Epithelial cell of prostate (primary cell): ENCODE measurements at regions not wholly inside any gene's neighbourhood (a gene's known extent, or its start where the extent isn't known, plus 50 kb on each side); places are given as distances from the start of the nearest gene placed in this dataset.

Experiments
- DNase-seq: peaks from one replicate; pipeline ENCODE4 v3.0.0-alpha.2; 2011; ENCODE audit warnings: low read depth, low spot score
- H3K27ac ChIP-seq: fragments of 450-650 bp; 2 replicates; pipeline ENCODE4 v1.5.1; 2017; ENCODE audit warnings: mild to moderate bottlenecking

GRCh38 chr13:59521549-59521948 is 642.2 kb downstream of the DIAPH3 start:
- DNase-seq: no peak

GRCh38 chr13:59522652-59523051 is 641.1 kb downstream of the DIAPH3 start:
- DNase-seq: no peak
- no peak overlapping the region for H3K27ac ChIP-seq

More at GRCh38 chr13:59521549-59521948, 642.2 kb downstream of the DIAPH3 start:
- no peak overlapping the region for H3K27ac ChIP-seq

- DNase-seq: no peak
- no peak overlapping the region for H3K27ac ChIP-seq
Observed at GRCh38 chr13:59527500-59527899, 636.2 kb downstream of the DIAPH3 start.

- peak; percentile 6 for DNase-seq
- H3K27ac ChIP-seq: no peak overlapping the region
Observed at GRCh38 chr13:59531571-59532091, 632.1 kb downstream of the DIAPH3 start.

GRCh38 chr13:59532405-59532804 is 631.3 kb downstream of the DIAPH3 start:
- no peak overlapping the region for H3K27ac ChIP-seq
- no peak for DNase-seq

GRCh38 chr13:59533561-59534555 is 629.9 kb downstream of the DIAPH3 start:
- peak; percentile 14 for DNase-seq
- H3K27ac ChIP-seq: no peak overlapping the region

- H3K27ac ChIP-seq: no peak overlapping the region
- no peak for DNase-seq
Observed at GRCh38 chr13:59534806-59535205, 628.9 kb downstream of the DIAPH3 start.

- DNase-seq: no peak
- H3K27ac ChIP-seq: no peak overlapping the region
Observed at GRCh38 chr13:59537500-59537899, 626.2 kb downstream of the DIAPH3 start.

GRCh38 chr13:59538512-59538911 is 625.2 kb downstream of the DIAPH3 start:
- H3K27ac ChIP-seq: no peak overlapping the region
- DNase-seq: no peak

- no peak for DNase-seq
- H3K27ac ChIP-seq: no peak overlapping the region
Observed at GRCh38 chr13:59542303-59542702, 621.4 kb downstream of the DIAPH3 start.

- DNase-seq: no peak
- H3K27ac ChIP-seq: no peak overlapping the region
Observed at GRCh38 chr13:59543418-59543817, 620.3 kb downstream of the DIAPH3 start.

- no peak for DNase-seq
- no peak overlapping the region for H3K27ac ChIP-seq
Observed at GRCh38 chr13:59545007-59545406, 618.7 kb downstream of the DIAPH3 start.

- H3K27ac ChIP-seq: no peak overlapping the region
Observed at GRCh38 chr13:59546178-59546577, 617.5 kb downstream of the DIAPH3 start.

GRCh38 chr13:59547950-59548349 is 615.8 kb downstream of the DIAPH3 start:
- no peak for DNase-seq

More at GRCh38 chr13:59546178-59546577, 617.5 kb downstream of the DIAPH3 start:
- no peak for DNase-seq

GRCh38 chr13:59562924-59563323 is 600.8 kb downstream of the DIAPH3 start:
- no peak for DNase-seq
- no peak overlapping the region for H3K27ac ChIP-seq

More at GRCh38 chr13:59547950-59548349, 615.8 kb downstream of the DIAPH3 start:
- H3K27ac ChIP-seq: no peak overlapping the region

- no peak for DNase-seq
- H3K27ac ChIP-seq: no peak overlapping the region
Observed at GRCh38 chr13:59566561-59566960, 597.2 kb downstream of the DIAPH3 start.

GRCh38 chr13:59568306-59568705 is 595.4 kb downstream of the DIAPH3 start:
- H3K27ac ChIP-seq: no peak overlapping the region
- no peak for DNase-seq

GRCh38 chr13:59570204-59570603 is 593.5 kb downstream of the DIAPH3 start:
- no peak overlapping the region for H3K27ac ChIP-seq
- DNase-seq: no peak

- no peak for DNase-seq
- no peak overlapping the region for H3K27ac ChIP-seq
Observed at GRCh38 chr13:59584101-59584500, 579.6 kb downstream of the DIAPH3 start.

GRCh38 chr13:59584761-59585670 is 578.7 kb downstream of the DIAPH3 start:
- DNase-seq: no peak
- H3K27ac ChIP-seq: no peak overlapping the region
